HepG2 (cell line): ENCODE measurements at regions not wholly inside any gene's neighbourhood (a gene's known extent, or its start where the extent isn't known, plus 50 kb on each side); places are given as distances from the start of the nearest gene placed in this dataset.

Experiments used
- ATAC-seq: fragments of 200-7000 bp; cut with Tn5 transposase; 3 replicates; pipeline ENCODE4 v1.9.1; 2020; ENCODE audit warnings: mild to moderate bottlenecking, moderate library complexity
- BruUV-seq: library from RNA; stranded (reverse); fragments of 400-500 nt; replicated peaks from 2 replicates; lab custom pipeline; 2021; lab: Mats Ljungman, UMichigan
- CTCF ChIA-PET: fragments of 300-600 bp; formaldehyde crosslinking; extraction: SDS; loops from one replicate; lab custom pipeline; 2021; ENCODE audit warnings: low total read pairs, inconsistent platforms, low intra/inter-chr PET ratio; lab: Yijun Ruan, JAX
- POLR2A ChIA-PET: fragments of 350-600 bp; sonication (Branson Sonifier 250); formaldehyde crosslinking; loops from one replicate; lab custom pipeline; 2020; ENCODE audit warnings: antibody characterized with exemption, inconsistent platforms; lab: Yijun Ruan, JAX
- DNase-seq: peaks from one replicate; pipeline ENCODE4 v3.0.0-alpha.2; 2015; ENCODE audit warnings: low spot score
- FAIRE-seq: peaks from 3 replicates; lab custom pipeline; 2011; peaks lifted over from hg19 to GRCh38; lab: Jason Lieb, UNC
- H2AFZ ChIP-seq: one replicate; pipeline ENCODE4 v1.6.1; 2011; ENCODE audit warnings: low read length, inconsistent platforms
- H3K27ac ChIP-seq: fragments of 300-600 bp; 3 replicates; pipeline ENCODE4 v1.8.0; 2011; ENCODE audit warnings: mixed run types, mild to moderate bottlenecking, mixed read lengths, low read length, inconsistent platforms; ENCODE audit not compliant: insufficient read depth; ENCODE audit errors: extremely low read length
- H3K27me3 ChIP-seq, 2 experiments: fragments of 200-600 bp in 1 of 2; 2 replicates in 1 of 2; 3 replicates in 1 of 2; pipeline versions ENCODE4 v1.6.0 to v1.8.0; 2011; ENCODE audit warnings: low read length in 2 of 2, mild to moderate bottlenecking in 2 of 2, moderate library complexity in 2 of 2, inconsistent platforms in 1 of 2; ENCODE audit not compliant: insufficient read depth in 2 of 2, control insufficient read depth in 1 of 2
- H3K36me3 ChIP-seq, 2 experiments: fragments of 200-600 bp in 1 of 2; replicated peaks in 1 of 2; 2 replicates in 1 of 2; 3 replicates in 1 of 2; pipeline versions ENCODE4 v1.5.1 to v1.8.0; 2011; ENCODE audit warnings: low read length in 2 of 2, inconsistent platforms in 1 of 2; ENCODE audit not compliant: insufficient read depth in 2 of 2, control insufficient read depth in 1 of 2
- H3K4me1 ChIP-seq: 2 replicates; pipeline ENCODE4 v1.5.1; 2012; ENCODE audit warnings: low read length, inconsistent platforms; ENCODE audit not compliant: insufficient read depth
- H3K4me2 ChIP-seq: 2 replicates; pipeline ENCODE4 v1.6.0; 2011; ENCODE audit warnings: low read depth, low read length, inconsistent platforms
- H3K4me3 ChIP-seq, 3 experiments: fragments of 200-600 bp in 1 of 3; sonication (generic), shearing (Covaris generic) in 1 of 3; replicated peaks in 1 of 3; 2 replicates each; pipeline ENCODE4 v1.5.1; 2011 to 2016; ENCODE audit warnings: low read length in 3 of 3, inconsistent platforms in 2 of 3, low read depth in 2 of 3, mild to moderate bottlenecking in 2 of 3, control low read depth in 1 of 3, mixed read lengths in 1 of 3; ENCODE audit not compliant: insufficient read depth in 1 of 3
- H3K79me2 ChIP-seq: one replicate; pipeline ENCODE4 v1.6.1; 2011; ENCODE audit warnings: low read length, inconsistent platforms; ENCODE audit not compliant: insufficient read depth
- H3K9ac ChIP-seq: 2 replicates; pipeline ENCODE4 v1.6.0; 2011; ENCODE audit warnings: mild to moderate bottlenecking, low read depth, low read length, inconsistent platforms; ENCODE audit not compliant: insufficient read depth
- H3K9me3 ChIP-seq: 2 replicates; pipeline ENCODE4 v1.5.1; 2012; ENCODE audit warnings: mild to moderate bottlenecking, low read length
- H4K20me1 ChIP-seq: 2 replicates; pipeline ENCODE4 v1.6.0; 2011; ENCODE audit warnings: inconsistent platforms, mild to moderate bottlenecking, low read length, moderate library complexity; ENCODE audit not compliant: insufficient read depth
- HIVEP1 ChIP-seq: sonication (generic); formaldehyde crosslinking; IDR thresholded peaks from 2 replicates; pipeline ENCODE4 v1.4.0; 2020; ENCODE audit warnings: mild to moderate bottlenecking, missing genetic modification reagents
- KLF12 ChIP-seq: sonication (generic); formaldehyde crosslinking; IDR thresholded peaks from 2 replicates; pipeline ENCODE4 v1.4.0; 2020; ENCODE audit warnings: missing genetic modification reagents, borderline replicate concordance
- RFX5 ChIP-seq: IDR thresholded peaks from 2 replicates; pipeline ENCODE4 v1.6.1; 2011; ENCODE audit warnings: low read depth, low read length, improper control_type of control experiment
- ZNF101 ChIP-seq: sonication (generic); formaldehyde crosslinking; IDR thresholded peaks from 2 replicates; pipeline ENCODE4 v1.4.0; 2020; ENCODE audit warnings: mild to moderate bottlenecking, low read depth, missing genetic modification reagents, borderline replicate concordance
- ZNF232 ChIP-seq: sonication (generic); formaldehyde crosslinking; IDR thresholded peaks from 2 replicates; pipeline ENCODE4 v1.4.0; 2020; ENCODE audit warnings: missing genetic modification reagents, borderline replicate concordance
- WGBS: methylation state at CpG from one replicate; pipeline ENCODE4 v1.1.6; 2017; ENCODE audit warnings: low lambda C conversion rate; 5-methylcytosine and 5-hydroxymethylcytosine counted together
- in situ Hi-C: cut with HindIII; loops from 2 replicates; pipeline ENCODE4 v1.10.0; 2017; ENCODE audit warnings: low pct_unique_long_range_greater_than_20kb; ENCODE audit not compliant: extremely low pct_ligation_motif_present
- intact Hi-C: fragments of 100-400 bp; cut with micrococcal nuclease; formaldehyde crosslinking; loops from one replicate; pipeline ENCODE4 v1.10.0; 2022; ENCODE audit not compliant: unreplicated experiment
- TF ChIP-seq, protein P1 (sequence below): sonication (generic); formaldehyde crosslinking; conservative IDR thresholded peaks from 2 replicates; pipeline ENCODE4 v1.8.0; 2022; ENCODE audit warnings: missing genetic modification reagents
- TF ChIP-seq, protein P2 (sequence below): sonication (generic); formaldehyde crosslinking; IDR thresholded peaks from 2 replicates; pipeline ENCODE4 v1.8.1; 2022; ENCODE audit warnings: mild to moderate bottlenecking, missing genetic modification reagents
- TF ChIP-seq, protein P3 (sequence below): IDR thresholded peaks from 2 replicates; pipeline ENCODE4 v1.6.1; 2016; ENCODE audit warnings: low read depth

DNA sequence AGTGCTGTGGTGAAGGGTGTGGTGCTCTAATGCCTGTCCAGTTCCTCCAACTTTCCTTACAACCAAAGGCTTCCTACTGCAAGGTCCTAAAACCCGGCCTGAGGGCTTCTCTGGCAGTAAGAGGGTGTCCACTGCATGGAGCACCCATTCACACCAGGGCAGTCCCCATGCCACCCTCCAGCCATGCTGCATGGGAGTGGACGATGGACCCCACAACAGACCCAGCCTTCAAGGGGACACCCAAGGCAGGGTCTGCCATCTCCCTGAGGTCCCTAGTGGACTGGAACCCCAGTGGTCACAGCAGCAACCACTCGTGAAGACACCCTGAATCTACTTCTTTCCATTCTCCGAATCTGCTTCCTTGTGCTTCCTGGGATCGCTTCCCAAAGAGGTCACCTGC, 117.6 kb upstream of the SOX1 start (continued):
- TF ChIP-seq, protein P1, sequence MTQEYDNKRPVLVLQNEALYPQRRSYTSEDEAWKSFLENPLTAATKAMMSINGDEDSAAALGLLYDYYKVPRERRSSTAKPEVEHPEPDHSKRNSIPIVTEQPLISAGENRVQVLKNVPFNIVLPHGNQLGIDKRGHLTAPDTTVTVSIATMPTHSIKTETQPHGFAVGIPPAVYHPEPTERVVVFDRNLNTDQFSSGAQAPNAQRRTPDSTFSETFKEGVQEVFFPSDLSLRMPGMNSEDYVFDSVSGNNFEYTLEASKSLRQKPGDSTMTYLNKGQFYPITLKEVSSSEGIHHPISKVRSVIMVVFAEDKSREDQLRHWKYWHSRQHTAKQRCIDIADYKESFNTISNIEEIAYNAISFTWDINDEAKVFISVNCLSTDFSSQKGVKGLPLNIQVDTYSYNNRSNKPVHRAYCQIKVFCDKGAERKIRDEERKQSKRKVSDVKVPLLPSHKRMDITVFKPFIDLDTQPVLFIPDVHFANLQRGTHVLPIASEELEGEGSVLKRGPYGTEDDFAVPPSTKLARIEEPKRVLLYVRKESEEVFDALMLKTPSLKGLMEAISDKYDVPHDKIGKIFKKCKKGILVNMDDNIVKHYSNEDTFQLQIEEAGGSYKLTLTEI (CRISPR knock-in tag), result no peak
- TF ChIP-seq HIVEP1 (CRISPR knock-in tag) (no peak), KLF12 (no peak)
- TF ChIP-seq, all 625 proteins: peak for 0

DNA sequence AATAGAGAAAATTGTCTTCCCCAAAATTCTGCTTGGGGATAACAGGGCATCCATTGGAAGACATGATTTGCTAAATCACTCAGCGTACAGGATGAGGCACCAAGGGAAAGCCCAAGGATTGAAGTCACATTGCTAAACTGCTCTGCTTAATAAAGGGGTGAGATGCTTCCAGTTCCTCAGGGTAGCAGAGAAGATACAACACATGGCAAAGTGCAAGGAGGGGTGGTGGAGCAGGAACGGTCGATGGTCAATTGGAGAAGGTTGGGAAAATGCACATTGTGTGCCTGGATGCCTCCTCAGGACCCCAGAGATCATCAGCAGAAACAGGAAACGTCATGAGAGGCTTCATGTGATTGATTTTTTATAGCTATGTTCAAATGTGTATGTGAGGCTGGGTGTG, 116.3 kb upstream of the SOX1 start:
- no TSS peak for BruUV-seq
- Histone ChIP-seq H3K27me3 (peaks cover 0 to 21% of the 10 kb centered on the region in 2 experiments; a peak in 4 of 5 replicates), H3K79me2 (no peaks in the 10 kb centered on the region), H3K4me2 (no peak overlapping the region), H3K9ac (no peak overlapping the region), H3K4me1 (no peaks in the 10 kb centered on the region), H3K27ac (no peak overlapping the region), H3K9me3 (peaks cover 20% of the 10 kb centered on the region), H3K4me3 (no peak overlapping the region), H3K36me3 (no peaks in the 10 kb centered on the region), H4K20me1 (no peaks in the 10 kb centered on the region), H2AFZ (no peak overlapping the region)
- ATAC-seq (no peak), DNase-seq (no peak), FAIRE-seq (no peak)
- TF ChIP-seq ZNF232 (CRISPR knock-in tag) (no peak), ZNF101 (CRISPR knock-in tag) (no peak), RFX5 (no peak)
- TF ChIP-seq, protein P2, sequence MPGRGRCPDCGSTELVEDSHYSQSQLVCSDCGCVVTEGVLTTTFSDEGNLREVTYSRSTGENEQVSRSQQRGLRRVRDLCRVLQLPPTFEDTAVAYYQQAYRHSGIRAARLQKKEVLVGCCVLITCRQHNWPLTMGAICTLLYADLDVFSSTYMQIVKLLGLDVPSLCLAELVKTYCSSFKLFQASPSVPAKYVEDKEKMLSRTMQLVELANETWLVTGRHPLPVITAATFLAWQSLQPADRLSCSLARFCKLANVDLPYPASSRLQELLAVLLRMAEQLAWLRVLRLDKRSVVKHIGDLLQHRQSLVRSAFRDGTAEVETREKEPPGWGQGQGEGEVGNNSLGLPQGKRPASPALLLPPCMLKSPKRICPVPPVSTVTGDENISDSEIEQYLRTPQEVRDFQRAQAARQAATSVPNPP (CRISPR knock-in tag), result no peak
- TF ChIP-seq, protein P3, sequence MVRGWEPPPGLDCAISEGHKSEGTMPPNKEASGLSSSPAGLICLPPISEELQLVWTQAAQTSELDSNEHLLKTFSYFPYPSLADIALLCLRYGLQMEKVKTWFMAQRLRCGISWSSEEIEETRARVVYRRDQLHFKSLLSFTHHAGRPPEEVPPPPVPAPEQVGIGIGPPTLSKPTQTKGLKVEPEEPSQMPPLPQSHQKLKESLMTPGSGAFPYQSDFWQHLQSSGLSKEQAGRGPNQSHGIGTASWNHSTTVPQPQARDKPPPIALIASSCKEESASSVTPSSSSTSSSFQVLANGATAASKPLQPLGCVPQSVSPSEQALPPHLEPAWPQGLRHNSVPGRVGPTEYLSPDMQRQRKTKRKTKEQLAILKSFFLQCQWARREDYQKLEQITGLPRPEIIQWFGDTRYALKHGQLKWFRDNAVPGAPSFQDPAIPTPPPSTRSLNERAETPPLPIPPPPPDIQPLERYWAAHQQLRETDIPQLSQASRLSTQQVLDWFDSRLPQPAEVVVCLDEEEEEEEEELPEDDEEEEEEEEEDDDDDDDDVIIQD (CRISPR knock-in tag), result no peak
- ChIA-PET CTCF (no interaction called here), POLR2A (no interaction called here)
- in situ Hi-C loops (no loop called here), intact Hi-C loops (no loop called here)
- 3% methylated on average over 4 of the region's 4 CpGs for WGBS
